B cell (primary cell): ENCODE measurements at regions not wholly inside any gene's neighbourhood (a gene's known extent, or its start where the extent isn't known, plus 50 kb on each side); places are given as distances from the start of the nearest gene placed in this dataset.

Experiments
- ATAC-seq: fragments of 200-7000 bp; cut with Tn5 transposase; one replicate; pipeline ENCODE4 v1.10.0; 2021; ENCODE audit warnings: low read depth, mild to moderate bottlenecking, moderate number of reproducible peaks, moderate library complexity
- CTCF ChIA-PET: fragments of 350-600 bp; sonication (Branson Sonifier 250); formaldehyde crosslinking; loops from one replicate; lab custom pipeline; 2021; ENCODE audit warnings: antibody characterized with exemption, inconsistent platforms; lab: Charles Lee
- POLR2A ChIA-PET: fragments of 350-600 bp; sonication (Branson Sonifier 250); formaldehyde crosslinking; loops from one replicate; lab custom pipeline; 2021; ENCODE audit warnings: antibody characterized with exemption; lab: Charles Lee
- DNase-seq: peaks from one replicate; pipeline ENCODE4 v3.0.0; 2013
- H2AFZ ChIP-seq: 2 replicates; pipeline ENCODE4 v1.6.1; 2012; ENCODE audit warnings: mild to moderate bottlenecking, low read depth, low read length; ENCODE audit not compliant: insufficient read depth, poor library complexity, severe bottlenecking
- H3K27ac ChIP-seq, 2 donors: 1 replicate in 1 of 2; 2 replicates in 1 of 2; pipeline ENCODE4 v1.5.1; 2012 to 2013; ENCODE audit warnings: low read length in 2 of 2, mild to moderate bottlenecking in 2 of 2, moderate library complexity in 1 of 2
- H3K27me3 ChIP-seq, 4 experiments: fragments of 200-600 bp in 1 of 4; sonication (generic) in 1 of 4; replicated peaks in 1 of 4; 1 replicate in 2 of 4; 2 replicates in 2 of 4; pipeline versions ENCODE4 v1.6.1 to v1.7.0; 2013 to 2016; ENCODE audit warnings: low read length in 3 of 4, mild to moderate bottlenecking in 2 of 4, mixed read lengths in 1 of 4, moderate library complexity in 1 of 4; ENCODE audit not compliant: insufficient read depth in 4 of 4, control insufficient read depth in 3 of 4; ENCODE audit errors: control extremely low read depth in 1 of 4
- H3K36me3 ChIP-seq, 2 experiments: replicated peaks in 1 of 2; 1 replicate in 1 of 2; 2 replicates in 1 of 2; pipeline versions ENCODE4 v1.6.1 to v1.7.1; 2013; ENCODE audit warnings: low read length in 1 of 2; ENCODE audit not compliant: insufficient read depth in 2 of 2, control insufficient read depth in 1 of 2; ENCODE audit errors: control extremely low read depth in 1 of 2, extremely low read depth in 1 of 2
- H3K4me1 ChIP-seq, 2 donors: fragments of 200-600 bp in 1 of 2; sonication (generic) in 1 of 2; 1 replicate in 1 of 2; 2 replicates in 1 of 2; pipeline versions ENCODE4 v1.5.1 to v1.6.1; 2013 to 2017; ENCODE audit warnings: low read length in 2 of 2; ENCODE audit not compliant: control insufficient read depth in 2 of 2, insufficient read depth in 2 of 2
- H3K4me2 ChIP-seq: replicated peaks from 2 replicates; pipeline ENCODE3; 2012; ENCODE audit warnings: mild to moderate bottlenecking, low read depth, low read length; ENCODE audit not compliant: poor library complexity, severe bottlenecking
- H3K4me3 ChIP-seq, 5 experiments: fragments of 200-600 bp in 1 of 5; sonication (generic) in 1 of 5; 1 replicate in 3 of 5; 2 replicates in 2 of 5; pipeline versions ENCODE4 v1.5.1 to v1.7.0; 2011 to 2016; ENCODE audit warnings: low read length in 4 of 5, mild to moderate bottlenecking in 4 of 5, low read depth in 2 of 5, control low read depth in 1 of 5, moderate library complexity in 1 of 5; ENCODE audit not compliant: insufficient read depth in 1 of 5; ENCODE audit errors: control extremely low read depth in 1 of 5, extremely low read depth in 1 of 5
- H3K79me2 ChIP-seq: fragments of 200-600 bp; sonication (generic); one replicate; pipeline ENCODE4 v1.6.0; 2016; ENCODE audit warnings: low read length; ENCODE audit not compliant: control insufficient read depth, insufficient read depth
- H3K9ac ChIP-seq: fragments of 200-600 bp; sonication (generic); 2 replicates; pipeline ENCODE4 v1.6.1; 2017; ENCODE audit warnings: mild to moderate bottlenecking, low read length, moderate library complexity
- H3K9me3 ChIP-seq, 3 donors: one replicate each; pipeline versions ENCODE4 v1.6.1 to v1.7.1; 2013; ENCODE audit warnings: low read length in 2 of 3; ENCODE audit not compliant: control insufficient read depth in 2 of 3, insufficient read depth in 1 of 3; ENCODE audit errors: control extremely low read depth in 1 of 3
- H4K20me1 ChIP-seq: 2 replicates; pipeline ENCODE4 v1.6.0; 2012; ENCODE audit warnings: mild to moderate bottlenecking, low read length; ENCODE audit not compliant: insufficient read depth, control insufficient read depth, poor library complexity, severe bottlenecking
- H3K27ac Mint-ChIP-seq: one replicate; pipeline ENCODE4 v1.8.0; 2021; ENCODE audit warnings: mixed read lengths
- H3K27me3 Mint-ChIP-seq: one replicate; pipeline ENCODE4 v1.8.0; 2021; ENCODE audit warnings: mixed read lengths
- H3K4me1 Mint-ChIP-seq: one replicate; pipeline ENCODE4 v1.8.0; 2021; ENCODE audit warnings: mixed read lengths
- H3K4me3 Mint-ChIP-seq: one replicate; pipeline ENCODE4 v1.8.0; 2021; ENCODE audit warnings: mixed read lengths
- H3K9me3 Mint-ChIP-seq: one replicate; pipeline ENCODE4 v1.8.0; 2022; ENCODE audit warnings: mixed read lengths; ENCODE audit not compliant: insufficient read depth
- CTCF ChIP-seq: fragments of 200-600 bp; IDR thresholded peaks from one replicate; pipeline ENCODE4 v1.8.0; 2022; ENCODE audit warnings: antibody characterized with exemption, mild to moderate bottlenecking
- EZH2 ChIP-seq: IDR thresholded peaks from 2 replicates; pipeline ENCODE4 v1.6.1; 2012; ENCODE audit warnings: borderline replicate concordance, low read depth, mild to moderate bottlenecking, moderate library complexity, low read length; ENCODE audit not compliant: insufficient read depth, poor library complexity, severe bottlenecking
- WGBS: methylation state at CpG from one replicate; pipeline ENCODE4 v1.1.5; 2013; ENCODE audit warnings: missing lambda C conversion rate; ENCODE audit not compliant: insufficient coverage; 5-methylcytosine and 5-hydroxymethylcytosine counted together
- intact Hi-C: fragments of 100-400 bp; cut with micrococcal nuclease; formaldehyde crosslinking; loops from one replicate; pipeline ENCODE4 v1.10.0; 2022

- CTCF ChIA-PET: no interaction called here
These were observed 434.2 kb upstream of the MKI67 start for GRCh38 chr10:128560406-128560805.

GRCh38 chr10:128560993-128561392, 434.8 kb upstream of the MKI67 start:
- no peak for ATAC-seq
- Mint-ChIP-seq H3K9me3 (no peaks in the 10 kb centered on the region), H3K27me3 (no peaks in the 10 kb centered on the region), H3K27ac (no peak overlapping the region), H3K4me3 (no peak overlapping the region), H3K4me1 (no peaks in the 10 kb centered on the region)
- TF ChIP-seq EZH2 (no peak), CTCF (no peak)
- no peaks in the 10 kb centered on the region for H4K20me1 ChIP-seq
- intact Hi-C loops: no loop called here
- no peaks in the 10 kb centered on the region for H3K4me1 ChIP-seq
- ChIA-PET POLR2A (no interaction called here), CTCF (no interaction called here)
- H3K27ac ChIP-seq: no peak overlapping the region
- H3K4me3 ChIP-seq: no peak overlapping the region
- no peaks in the 10 kb centered on the region for H3K36me3 ChIP-seq
- H3K9me3 ChIP-seq: peaks cover 0 to 3% (median 0%) of the 10 kb centered on the region in 3 donors
- DNase-seq: no peak
- no peak overlapping the region for H3K9ac ChIP-seq
- no peak overlapping the region for H2AFZ ChIP-seq
- no peaks in the 10 kb centered on the region for H3K27me3 ChIP-seq
- 100% methylated on average over 3 of the region's 3 CpGs for WGBS
- H3K79me2 ChIP-seq: no peaks in the 10 kb centered on the region
- no peak overlapping the region for H3K4me2 ChIP-seq

More at GRCh38 chr10:128560406-128560805, 434.2 kb upstream of the MKI67 start:
- H3K79me2 ChIP-seq: no peaks in the 10 kb centered on the region
- POLR2A ChIA-PET: no interaction called here
- ATAC-seq (no peak), DNase-seq (no peak)
- no peaks in the 10 kb centered on the region for H3K4me1 ChIP-seq
- no peak overlapping the region for H3K9ac ChIP-seq
- no peaks in the 10 kb centered on the region for H3K36me3 ChIP-seq
- H4K20me1 ChIP-seq: no peaks in the 10 kb centered on the region
- no CpG with 5 or more reads among the region's 1 CpG for WGBS
- Mint-ChIP-seq H3K4me1 (no peaks in the 10 kb centered on the region), H3K27ac (no peak overlapping the region), H3K4me3 (no peak overlapping the region), H3K9me3 (no peaks in the 10 kb centered on the region), H3K27me3 (no peaks in the 10 kb centered on the region)
- peaks cover 0 to 7% (median 0%) of the 10 kb centered on the region in 3 donors for H3K9me3 ChIP-seq
- H2AFZ ChIP-seq: no peak overlapping the region
- no peak overlapping the region for H3K4me3 ChIP-seq
- H3K4me2 ChIP-seq: no peak overlapping the region
- intact Hi-C loops: no loop called here
- no peak for TF ChIP-seq CTCF
- no peak for TF ChIP-seq EZH2
- H3K27me3 ChIP-seq: no peaks in the 10 kb centered on the region
- no peak overlapping the region for H3K27ac ChIP-seq
